ENCODE measurements at regions not wholly inside any gene's neighbourhood (a gene's known extent, or its start where the extent isn't known, plus 50 kb on each side); places are given as distances from the start of the nearest gene placed in this dataset.
"Not testable (repeated sequence)": the region's sequence is repeated elsewhere in the genome, so short reads cannot be mapped to it uniquely, and the experiment has no call there.

- intact Hi-C loops (cut with micrococcal nuclease), result not testable (repeated sequence)
These were observed 94.3 kb downstream of the KCNJ12 start for GRCh38 chr17:21470422-21470821.

- intact Hi-C loops (cut with micrococcal nuclease), result no loop called here
These were observed 94.7 kb downstream of the KCNJ12 start for GRCh38 chr17:21470861-21471260.

- intact Hi-C loops (cut with micrococcal nuclease), result no loop called here
These were observed 98.7 kb downstream of the KCNJ12 start for GRCh38 chr17:21474815-21475214.

- intact Hi-C loops (cut with micrococcal nuclease), result no loop called here
These were observed 99.4 kb downstream of the KCNJ12 start for GRCh38 chr17:21475571-21475970.

GRCh38 chr17:21476867-21477266, 100.7 kb downstream of the KCNJ12 start:
- intact Hi-C loops (cut with micrococcal nuclease), result no loop called here

GRCh38 chr17:21482189-21482865, 106.2 kb downstream of the KCNJ12 start:
- intact Hi-C loops (cut with micrococcal nuclease), result no loop called here

GRCh38 chr17:21488043-21488442, 111.9 kb downstream of the KCNJ12 start:
- intact Hi-C loops (cut with micrococcal nuclease), result not testable (repeated sequence)

- intact Hi-C loops (cut with micrococcal nuclease), result no loop called here
These were observed 117.8 kb downstream of the KCNJ12 start for GRCh38 chr17:21493993-21494392.

GRCh38 chr17:21495281-21495680, 119.1 kb downstream of the KCNJ12 start:
- intact Hi-C loops (cut with micrococcal nuclease), result no loop called here

- intact Hi-C loops (cut with micrococcal nuclease), result no loop called here
These were observed 123.9 kb downstream of the KCNJ12 start for GRCh38 chr17:21500064-21500463.

- intact Hi-C loops (cut with micrococcal nuclease), result not testable (repeated sequence)
These were observed 126.0 kb downstream of the KCNJ12 start for GRCh38 chr17:21501927-21502700.

- intact Hi-C loops (cut with micrococcal nuclease), result no loop called here
These were observed 130.0 kb downstream of the KCNJ12 start for GRCh38 chr17:21505819-21506815.

- intact Hi-C loops (cut with micrococcal nuclease), result not testable (repeated sequence)
These were observed 131.6 kb downstream of the KCNJ12 start for GRCh38 chr17:21507806-21508205.

GRCh38 chr17:21508211-21508610, 132.1 kb downstream of the KCNJ12 start:
- intact Hi-C loops (cut with micrococcal nuclease), result no loop called here

- intact Hi-C loops (cut with micrococcal nuclease), result not testable (repeated sequence)
These were observed 133.2 kb downstream of the KCNJ12 start for GRCh38 chr17:21509356-21509755.

GRCh38 chr17:21510686-21511362, 134.7 kb downstream of the KCNJ12 start:
- intact Hi-C loops (cut with micrococcal nuclease), result loop anchor here (1.0 kb wide), 5 partner anchors 40 to 227 kb away; partner anchors contain the start of gene MAP2K3

GRCh38 chr17:21511363-21512195, 135.4 kb downstream of the KCNJ12 start:
- intact Hi-C loops (cut with micrococcal nuclease), result loop anchor here (1.0 kb wide), 5 partner anchors 40 to 227 kb away; partner anchors contain the start of gene MAP2K3

- intact Hi-C loops (cut with micrococcal nuclease), result loop anchor here (1.0 kb wide), 4 partner anchors 232 to 568 kb away; partner anchors contain the start of gene TMEM11
These were observed 136.3 kb downstream of the KCNJ12 start for GRCh38 chr17:21512307-21513011.

- intact Hi-C loops (cut with micrococcal nuclease), result loop anchor here (1.0 kb wide), 4 partner anchors 233 to 569 kb away; partner anchors contain the start of gene TMEM11
These were observed 136.9 kb downstream of the KCNJ12 start for GRCh38 chr17:21513012-21513570.
